Natural killer cell treated with Interleukin-12 subunit alpha and Interleukin-12 subunit beta and Interleukin-15 and Interleukin-18, amount 100 ng/mL, for 72 hours (primary cell): ENCODE measurements at regions not wholly inside any gene's neighbourhood (a gene's known extent, or its start where the extent isn't known, plus 50 kb on each side); places are given as distances from the start of the nearest gene placed in this dataset.
"Not testable (repeated sequence)": the region's sequence is repeated elsewhere in the genome, so short reads cannot be mapped to it uniquely, and the experiment has no call there.

Source experiments
- ATAC-seq, 2 donors: fragments of 150-1000 bp; cut with Tn5 transposase in 1 of 2; sonication (Bioruptor Pico), chemical (Tn5 transposase) in 1 of 2; 2 replicates each; pipeline ENCODE4 v1.10.0; 2021
- DNase-seq: peaks from one replicate; pipeline ENCODE4 v3.0.0; 2022; ENCODE audit warnings: low spot score
- H3K27ac Mint-ChIP-seq, 2 donors: 1 replicate in 1 of 2; 2 replicates in 1 of 2; pipeline ENCODE4 v1.8.0; 2022; ENCODE audit warnings: mixed read lengths in 2 of 2, mild to moderate bottlenecking in 1 of 2, moderate library complexity in 1 of 2
- H3K27me3 Mint-ChIP-seq, 2 donors: 1 replicate in 1 of 2; 2 replicates in 1 of 2; pipeline ENCODE4 v1.8.0; 2022; ENCODE audit warnings: mixed read lengths in 2 of 2
- H3K36me3 Mint-ChIP-seq: one replicate; pipeline ENCODE4 v1.8.0; 2022; ENCODE audit warnings: mixed read lengths
- H3K4me1 Mint-ChIP-seq, 2 donors: 1 replicate in 1 of 2; 2 replicates in 1 of 2; pipeline ENCODE4 v1.8.0; 2022; ENCODE audit warnings: low read depth in 2 of 2, mixed read lengths in 2 of 2, mild to moderate bottlenecking in 1 of 2
- H3K4me3 Mint-ChIP-seq: one replicate; pipeline ENCODE4 v1.8.0; 2022; ENCODE audit warnings: mixed read lengths
- H3K9me3 Mint-ChIP-seq: 2 replicates; pipeline ENCODE4 v1.8.0; 2022; ENCODE audit warnings: mixed read lengths

- no peaks in the 10 kb centered on the region for H3K9me3 Mint-ChIP-seq
- DNase-seq (no peak), ATAC-seq (no peak)
- H3K36me3 Mint-ChIP-seq, result no peaks in the 10 kb centered on the region
- H3K4me3 Mint-ChIP-seq, result no peak overlapping the region
- H3K27me3 Mint-ChIP-seq, result no peaks in the 10 kb centered on the region
- no peaks in the 10 kb centered on the region for H3K4me1 Mint-ChIP-seq
- H3K27ac Mint-ChIP-seq, result no peak overlapping the region
These were observed 206.3 kb upstream of the FZD8 start for GRCh38 chr10:35848412-35848811.

GRCh38 chr10:35844686-35845085 lies 202.6 kb upstream of the FZD8 start:
- H3K36me3 Mint-ChIP-seq, result no peaks in the 10 kb centered on the region
- no peak for DNase-seq
- no peaks in the 10 kb centered on the region for H3K27me3 Mint-ChIP-seq
- ATAC-seq, result no peak
- no peak overlapping the region for H3K4me3 Mint-ChIP-seq
- H3K4me1 Mint-ChIP-seq, result no peaks in the 10 kb centered on the region
- no peaks in the 10 kb centered on the region for H3K9me3 Mint-ChIP-seq
- no peak overlapping the region for H3K27ac Mint-ChIP-seq

- H3K4me3 Mint-ChIP-seq, result no peak overlapping the region
- no peaks in the 10 kb centered on the region for H3K27me3 Mint-ChIP-seq
- no peaks in the 10 kb centered on the region for H3K36me3 Mint-ChIP-seq
- peak; percentile 24 to 43 for ATAC-seq
- no peaks in the 10 kb centered on the region for H3K4me1 Mint-ChIP-seq
- no peaks in the 10 kb centered on the region for H3K9me3 Mint-ChIP-seq
- no peak for DNase-seq
- H3K27ac Mint-ChIP-seq, result no peak overlapping the region
These were observed 201.6 kb upstream of the FZD8 start for GRCh38 chr10:35843524-35844181.

DNA sequence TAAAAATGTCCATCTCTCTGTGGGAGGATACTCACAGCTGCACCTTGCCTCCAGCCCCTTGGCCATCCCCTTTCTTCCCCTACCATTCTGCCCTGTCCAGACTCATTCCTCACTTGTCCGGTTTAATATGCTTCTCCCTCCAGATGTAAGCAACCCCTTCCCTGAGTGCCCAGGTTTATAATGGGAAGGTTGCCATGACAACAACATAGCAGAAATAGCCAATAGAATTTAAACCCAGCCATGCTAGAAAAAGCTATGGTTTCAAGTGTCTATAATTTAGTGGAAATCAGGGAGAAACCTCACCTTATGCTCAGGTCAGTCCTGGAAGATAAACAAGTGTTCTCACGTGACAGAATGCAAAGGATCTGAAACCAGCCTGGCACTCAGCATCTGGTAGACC lies 196.0 kb upstream of the FZD8 start:
- H3K27ac Mint-ChIP-seq, result no peak overlapping the region
- no peak overlapping the region for H3K4me3 Mint-ChIP-seq
- ATAC-seq (no peak), DNase-seq (no peak)
- H3K9me3 Mint-ChIP-seq, result peaks cover 2% of the 10 kb centered on the region
- no peaks in the 10 kb centered on the region for H3K4me1 Mint-ChIP-seq
- no peaks in the 10 kb centered on the region for H3K36me3 Mint-ChIP-seq
- no peaks in the 10 kb centered on the region for H3K27me3 Mint-ChIP-seq

- no peak overlapping the region for H3K27ac Mint-ChIP-seq
- no peak for ATAC-seq
- H3K27me3 Mint-ChIP-seq, result no peaks in the 10 kb centered on the region
- no peak for DNase-seq
- H3K9me3 Mint-ChIP-seq, result peaks cover 2% of the 10 kb centered on the region
- no peaks in the 10 kb centered on the region for H3K4me1 Mint-ChIP-seq
- no peak overlapping the region for H3K4me3 Mint-ChIP-seq
- no peaks in the 10 kb centered on the region for H3K36me3 Mint-ChIP-seq
These were observed 193.4 kb upstream of the FZD8 start for GRCh38 chr10:35835545-35835944.

GRCh38 chr10:35834877-35835494 lies 192.9 kb upstream of the FZD8 start:
- Mint-ChIP-seq H3K9me3 (peaks cover 2% of the 10 kb centered on the region), H3K27ac (no peak overlapping the region), H3K4me3 (no peak overlapping the region), H3K36me3 (no peaks in the 10 kb centered on the region), H3K27me3 (no peaks in the 10 kb centered on the region), H3K4me1 (no peaks in the 10 kb centered on the region)
- no peak for ATAC-seq
- DNase-seq, result no peak

DNA sequence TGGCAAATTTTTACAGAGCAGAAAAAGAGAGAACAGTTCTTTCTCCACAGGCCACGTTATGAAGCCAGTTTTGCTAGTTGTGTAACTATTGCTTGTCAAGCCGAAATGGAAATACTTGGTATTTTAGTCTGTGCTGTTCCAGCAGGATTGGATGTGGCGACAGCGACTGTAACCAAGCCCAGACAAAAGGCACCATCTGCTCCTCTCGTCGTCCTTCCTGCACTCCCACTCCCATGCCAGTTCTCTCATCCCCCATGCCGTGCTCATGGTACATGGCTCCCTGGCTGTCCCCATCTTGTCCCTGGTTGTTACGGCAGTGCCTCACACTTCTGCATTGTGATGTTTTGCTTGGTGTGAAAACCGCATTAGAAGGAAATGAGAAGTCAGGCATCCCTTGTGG lies 185.7 kb upstream of the FZD8 start:
- no peaks in the 10 kb centered on the region for H3K36me3 Mint-ChIP-seq
- ATAC-seq (no peak), DNase-seq (no peak)
- H3K4me3 Mint-ChIP-seq, result no peak overlapping the region
- H3K27me3 Mint-ChIP-seq, result no peaks in the 10 kb centered on the region
- H3K4me1 Mint-ChIP-seq, result no peaks in the 10 kb centered on the region
- no peak overlapping the region for H3K27ac Mint-ChIP-seq
- peaks cover under 1% of the 10 kb centered on the region for H3K9me3 Mint-ChIP-seq

GRCh38 chr10:35824704-35825103 lies 182.6 kb upstream of the FZD8 start:
- H3K27me3 Mint-ChIP-seq, result no peaks in the 10 kb centered on the region
- no peak for DNase-seq
- ATAC-seq, result no peak
- no peaks in the 10 kb centered on the region for H3K4me1 Mint-ChIP-seq
- H3K4me3 Mint-ChIP-seq, result no peak overlapping the region
- H3K27ac Mint-ChIP-seq, result no peak overlapping the region
- no peaks in the 10 kb centered on the region for H3K36me3 Mint-ChIP-seq
- peaks cover 4% of the 10 kb centered on the region for H3K9me3 Mint-ChIP-seq

DNA sequence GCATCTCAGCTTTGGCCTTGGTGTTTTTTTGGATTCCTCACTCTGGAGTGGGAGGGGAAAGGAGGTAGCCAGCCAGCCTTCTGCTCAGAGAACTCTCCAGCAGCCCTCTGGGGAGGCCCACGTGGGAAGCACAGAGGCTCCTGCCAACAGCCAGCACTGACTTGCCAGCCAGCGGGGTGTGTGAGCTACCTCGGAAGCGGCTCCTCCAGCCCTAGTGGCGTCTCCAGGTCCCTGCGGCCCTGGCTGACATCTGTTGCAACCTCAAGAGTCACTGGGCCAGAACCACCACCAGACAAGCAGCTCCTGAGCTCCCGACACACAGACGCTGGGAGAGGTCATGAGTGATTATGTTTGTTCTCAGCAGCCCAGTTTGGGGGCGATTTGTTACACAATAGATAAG lies 180.2 kb upstream of the FZD8 start:
- Mint-ChIP-seq H3K4me3 (no peak overlapping the region), H3K9me3 (peaks cover 8% of the 10 kb centered on the region), H3K27me3 (no peaks in the 10 kb centered on the region), H3K27ac (no peak overlapping the region), H3K4me1 (no peaks in the 10 kb centered on the region), H3K36me3 (no peaks in the 10 kb centered on the region)
- no peak for DNase-seq
- ATAC-seq, result peak in 1 of 2 donors; percentile 24

DNA sequence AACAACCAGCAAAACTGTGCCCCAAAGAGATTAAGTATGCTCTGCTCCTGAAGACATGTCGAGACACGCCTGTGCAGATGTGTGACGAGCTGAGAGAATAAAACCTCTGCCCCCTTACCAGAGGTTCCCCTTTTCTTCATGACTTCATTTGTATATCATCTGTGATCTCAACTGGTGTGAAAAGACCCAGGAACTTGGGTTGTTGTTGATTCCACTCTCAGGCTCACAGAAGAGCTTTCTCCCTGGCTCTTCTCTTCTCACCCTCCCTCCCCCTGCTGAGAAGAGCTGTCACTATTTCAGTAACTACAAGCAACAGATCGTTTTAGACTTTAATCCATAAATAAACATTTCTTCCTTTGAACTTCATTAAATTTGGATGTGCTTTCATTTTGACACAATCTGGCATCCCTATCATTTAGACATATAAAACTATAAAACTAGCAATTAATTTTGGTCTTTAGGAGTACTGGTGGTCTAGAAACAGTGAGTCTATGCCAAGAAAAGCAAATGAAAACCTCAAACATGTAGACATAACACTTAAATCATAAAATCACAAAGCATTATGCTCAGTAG lies 179.3 kb upstream of the FZD8 start:
- H3K36me3 Mint-ChIP-seq, result no peaks in the 10 kb centered on the region
- H3K4me3 Mint-ChIP-seq, result no peak overlapping the region
- no peak overlapping the region for H3K27ac Mint-ChIP-seq
- no peaks in the 10 kb centered on the region for H3K27me3 Mint-ChIP-seq
- ATAC-seq, result no peak
- no peaks in the 10 kb centered on the region for H3K4me1 Mint-ChIP-seq
- peaks cover 8% of the 10 kb centered on the region for H3K9me3 Mint-ChIP-seq
- DNase-seq, result no peak

DNA sequence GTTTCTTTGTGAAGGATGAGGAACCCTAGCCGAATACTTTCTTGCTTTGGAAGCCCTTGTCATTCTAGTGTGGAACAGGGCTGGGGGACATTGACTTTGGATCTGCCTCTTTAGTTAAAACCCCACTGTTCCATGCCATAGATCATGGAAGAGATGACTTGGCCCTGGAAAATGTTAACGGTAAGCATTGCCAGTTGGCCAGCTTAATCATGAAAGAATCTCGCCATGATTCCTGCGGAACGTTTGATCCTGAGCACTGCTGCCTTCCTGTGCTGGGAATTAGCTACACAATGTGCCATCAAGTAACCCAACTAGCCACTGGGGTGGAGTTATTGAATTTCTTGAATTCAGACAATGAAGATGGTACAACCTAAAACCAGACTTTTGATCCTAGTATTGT lies 177.6 kb upstream of the FZD8 start:
- Mint-ChIP-seq H3K36me3 (no peaks in the 10 kb centered on the region), H3K27ac (no peak overlapping the region), H3K27me3 (no peaks in the 10 kb centered on the region), H3K4me3 (no peak overlapping the region), H3K9me3 (peaks cover 8% of the 10 kb centered on the region), H3K4me1 (no peaks in the 10 kb centered on the region)
- no peak for DNase-seq
- ATAC-seq, result no peak

DNA sequence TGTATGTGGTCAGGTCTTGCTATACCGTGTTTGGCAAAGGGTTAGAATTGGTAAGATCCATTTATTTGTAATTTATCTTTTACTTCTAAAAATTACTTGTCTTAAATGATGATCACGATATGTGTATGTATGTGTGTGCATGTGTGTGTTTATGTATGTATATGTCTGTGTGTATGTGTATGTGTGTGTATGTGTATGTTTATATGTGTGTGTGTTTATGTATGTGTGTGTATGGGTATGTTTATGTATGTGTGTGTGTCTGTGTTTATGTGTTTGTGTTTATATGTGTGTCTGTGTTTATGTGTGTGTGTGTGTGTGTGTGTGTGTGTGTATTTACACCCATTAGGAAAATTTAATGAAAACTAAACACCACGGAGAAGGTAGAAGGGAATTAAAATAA lies 176.9 kb upstream of the FZD8 start:
- DNase-seq, result no peak
- no peaks in the 10 kb centered on the region for H3K36me3 Mint-ChIP-seq
- no peak overlapping the region for H3K27ac Mint-ChIP-seq
- no peak overlapping the region for H3K4me3 Mint-ChIP-seq
- no peaks in the 10 kb centered on the region for H3K4me1 Mint-ChIP-seq
- no peaks in the 10 kb centered on the region for H3K27me3 Mint-ChIP-seq
- no peak for ATAC-seq
- H3K9me3 Mint-ChIP-seq, result peaks cover 8% of the 10 kb centered on the region

DNA sequence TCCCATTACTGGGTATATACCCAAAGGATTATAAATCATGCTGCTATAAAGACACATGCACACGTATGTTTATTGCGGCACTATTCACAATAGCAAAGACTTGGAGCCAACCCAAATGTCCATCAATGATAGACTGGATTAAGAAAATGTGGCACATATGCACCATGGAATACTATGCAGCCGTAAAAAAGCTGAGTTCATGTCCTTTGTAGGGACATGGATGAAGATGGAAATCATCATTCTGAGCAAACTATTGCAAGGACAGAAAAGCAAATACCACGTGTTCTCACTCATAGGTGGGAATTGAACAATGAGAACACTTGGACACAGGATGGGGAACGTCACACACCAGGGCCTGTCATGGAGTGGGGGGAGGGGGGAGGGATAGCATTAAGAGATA lies 175.0 kb upstream of the FZD8 start:
- not testable (repeated sequence) for H3K4me1 Mint-ChIP-seq

GRCh38 chr10:35813219-35813618 lies 171.1 kb upstream of the FZD8 start:
- H3K36me3 Mint-ChIP-seq, result no peaks in the 10 kb centered on the region
- no peak overlapping the region for H3K27ac Mint-ChIP-seq
- DNase-seq, result no peak
- ATAC-seq, result no peak
- no peaks in the 10 kb centered on the region for H3K4me1 Mint-ChIP-seq
- H3K9me3 Mint-ChIP-seq, result peaks cover 14% of the 10 kb centered on the region
- H3K27me3 Mint-ChIP-seq, result peaks cover 0 to 13% of the 10 kb centered on the region in 2 donors
- H3K4me3 Mint-ChIP-seq, result no peak overlapping the region

More for the DNA sequence above, 175.0 kb upstream of the FZD8 start:
- not testable (repeated sequence) for H3K36me3 Mint-ChIP-seq, H3K4me3 Mint-ChIP-seq, DNase-seq, ATAC-seq, H3K27ac Mint-ChIP-seq, H3K27me3 Mint-ChIP-seq
- peaks cover 10% of the 10 kb centered on the region for H3K9me3 Mint-ChIP-seq
